CD14-positive monocyte (primary cell): ENCODE measurements at regions not wholly inside any gene's neighbourhood (a gene's known extent, or its start where the extent isn't known, plus 50 kb on each side); places are given as distances from the start of the nearest gene placed in this dataset.

Experiments used
- DNase-seq, 3 donors: peaks; one replicate each; pipeline ENCODE4 v3.0.0-alpha.2; 2011 to 2022
- H2AFZ ChIP-seq: 2 replicates; pipeline ENCODE4 v1.6.0; 2012; ENCODE audit warnings: mild to moderate bottlenecking, low read depth, low read length, inconsistent platforms; ENCODE audit not compliant: insufficient read depth, poor library complexity, severe bottlenecking
- H3K27ac ChIP-seq, 2 donors: 1 replicate in 1 of 2; 2 replicates in 1 of 2; pipeline ENCODE4 v1.5.1; 2012 to 2013; ENCODE audit warnings: low read length in 2 of 2, control low read depth in 1 of 2, inconsistent platforms in 1 of 2, low read depth in 1 of 2, mild to moderate bottlenecking in 1 of 2
- H3K27me3 ChIP-seq, 2 donors: one replicate each; pipeline versions ENCODE4 v1.6.0 to v1.6.1; 2011 to 2013; ENCODE audit warnings: low read length in 2 of 2; ENCODE audit not compliant: control insufficient read depth in 2 of 2, insufficient read depth in 2 of 2
- H3K36me3 ChIP-seq, 2 donors: replicated peaks in 1 of 2; 1 replicate in 1 of 2; 2 replicates in 1 of 2; pipeline versions ENCODE4 v1.5.1 to v1.6.1; 2012 to 2013; ENCODE audit warnings: low read length in 2 of 2, control low read depth in 1 of 2, inconsistent platforms in 1 of 2, mild to moderate bottlenecking in 1 of 2; ENCODE audit not compliant: insufficient read depth in 2 of 2, control insufficient read depth in 1 of 2
- H3K4me1 ChIP-seq, 2 donors: 1 replicate in 1 of 2; 2 replicates in 1 of 2; pipeline versions ENCODE4 v1.5.1 to v1.6.1; 2012 to 2013; ENCODE audit warnings: low read length in 2 of 2, control low read depth in 1 of 2, inconsistent platforms in 1 of 2, mild to moderate bottlenecking in 1 of 2, moderate library complexity in 1 of 2; ENCODE audit not compliant: insufficient read depth in 2 of 2, control insufficient read depth in 1 of 2
- H3K4me2 ChIP-seq: replicated peaks from 2 replicates; pipeline ENCODE3; 2012; ENCODE audit warnings: low read length, moderate library complexity, mild to moderate bottlenecking; ENCODE audit not compliant: poor library complexity, severe bottlenecking; ENCODE audit errors: extremely low read depth
- H3K4me3 ChIP-seq, 3 experiments: fragments of 200-600 bp in 1 of 3; sonication (generic) in 1 of 3; replicated peaks in 1 of 3; 1 replicate in 2 of 3; 2 replicates in 1 of 3; pipeline ENCODE4 v1.5.1; 2011 to 2013; ENCODE audit warnings: low read length in 3 of 3, mild to moderate bottlenecking in 3 of 3, control low read depth in 2 of 3, low read depth in 2 of 3, inconsistent platforms in 1 of 3, moderate library complexity in 1 of 3
- H3K79me2 ChIP-seq: 2 replicates; pipeline ENCODE4 v1.6.0; 2012; ENCODE audit warnings: mild to moderate bottlenecking, control low read depth, inconsistent platforms, low read length, moderate library complexity; ENCODE audit not compliant: insufficient read depth
- H3K9ac ChIP-seq: 2 replicates; pipeline ENCODE4 v1.6.0; 2017; ENCODE audit warnings: low read length, mild to moderate bottlenecking; ENCODE audit not compliant: insufficient read depth, poor library complexity, severe bottlenecking
- H3K9me3 ChIP-seq, 2 donors: replicated peaks in 1 of 2; 1 replicate in 1 of 2; 2 replicates in 1 of 2; pipeline versions ENCODE4 v1.5.1 to v1.6.1; 2012 to 2013; ENCODE audit warnings: low read length in 2 of 2, control low read depth in 1 of 2; ENCODE audit not compliant: control insufficient read depth in 1 of 2, insufficient read depth in 1 of 2
- H4K20me1 ChIP-seq: 2 replicates; pipeline ENCODE4 v1.6.0; 2012; ENCODE audit warnings: mild to moderate bottlenecking, low read length, control low read depth, moderate library complexity; ENCODE audit not compliant: insufficient read depth
- H3K27ac Mint-ChIP-seq, 7 donors: one replicate each; pipeline ENCODE4 v1.8.0; 2020; ENCODE audit warnings: mild to moderate bottlenecking in 7 of 7, mixed read lengths in 7 of 7, moderate library complexity in 6 of 7, inconsistent platforms in 2 of 7
- H3K27me3 Mint-ChIP-seq, 3 donors: one replicate each; pipeline ENCODE4 v1.8.0; 2021 to 2022; ENCODE audit warnings: low read depth in 3 of 3, mild to moderate bottlenecking in 3 of 3, mixed read lengths in 3 of 3, moderate library complexity in 3 of 3, inconsistent platforms in 1 of 3
- H3K36me3 Mint-ChIP-seq, 2 donors: one replicate each; pipeline ENCODE4 v1.8.0; 2020; ENCODE audit warnings: mixed read lengths in 2 of 2, inconsistent platforms in 1 of 2, mild to moderate bottlenecking in 1 of 2
- H3K4me1 Mint-ChIP-seq: one replicate; pipeline ENCODE4 v1.8.0; 2020; ENCODE audit warnings: mild to moderate bottlenecking, mixed read lengths
- H3K4me3 Mint-ChIP-seq, 2 donors: one replicate each; pipeline ENCODE4 v1.8.0; 2020; ENCODE audit warnings: mild to moderate bottlenecking in 2 of 2, mixed read lengths in 2 of 2, moderate library complexity in 1 of 2
- H3K9me3 Mint-ChIP-seq, 7 donors: one replicate each; pipeline ENCODE4 v1.8.0; 2020 to 2022; ENCODE audit warnings: mixed read lengths in 7 of 7, mild to moderate bottlenecking in 6 of 7, moderate library complexity in 6 of 7, inconsistent platforms in 2 of 7
- WGBS: methylation state at CpG from one replicate; pipeline ENCODE4 v1.1.5; 2013; ENCODE audit warnings: missing lambda C conversion rate; ENCODE audit not compliant: insufficient coverage; 5-methylcytosine and 5-hydroxymethylcytosine counted together
- intact Hi-C, 2 donors: fragments of 100-400 bp; cut with micrococcal nuclease; formaldehyde crosslinking; loops; one replicate each; pipeline versions ENCODE4 v1.15.0 to v1.15.1; 2023
- TF ChIP-seq, protein P1 (sequence below): fragments of 200-600 bp; IDR thresholded peaks from one replicate; pipeline ENCODE4 v1.8.0; 2022; ENCODE audit warnings: antibody characterized with exemption, mild to moderate bottlenecking

- Histone ChIP-seq H3K4me2 (no peak overlapping the region), H3K4me1 (no peaks in the 10 kb centered on the region), H4K20me1 (no peaks in the 10 kb centered on the region), H2AFZ (no peak overlapping the region), H3K4me3 (no peak overlapping the region), H3K9me3 (no peaks in the 10 kb centered on the region), H3K27me3 (no peaks in the 10 kb centered on the region), H3K9ac (no peak overlapping the region), H3K79me2 (no peaks in the 10 kb centered on the region), H3K36me3 (no peaks in the 10 kb centered on the region), H3K27ac (no peak overlapping the region)
- WGBS, result 100% methylated on average over 1 of the region's 3 CpGs
- peaks cover 13 to 19% (median 14%) of the 10 kb centered on the region in 3 donors for H3K27me3 Mint-ChIP-seq
- no peak overlapping the region for H3K27ac Mint-ChIP-seq
- no peak for DNase-seq
- peaks cover 0 to 2% (median 0%) of the 10 kb centered on the region in 7 donors for H3K9me3 Mint-ChIP-seq
- TF ChIP-seq, protein P1, sequence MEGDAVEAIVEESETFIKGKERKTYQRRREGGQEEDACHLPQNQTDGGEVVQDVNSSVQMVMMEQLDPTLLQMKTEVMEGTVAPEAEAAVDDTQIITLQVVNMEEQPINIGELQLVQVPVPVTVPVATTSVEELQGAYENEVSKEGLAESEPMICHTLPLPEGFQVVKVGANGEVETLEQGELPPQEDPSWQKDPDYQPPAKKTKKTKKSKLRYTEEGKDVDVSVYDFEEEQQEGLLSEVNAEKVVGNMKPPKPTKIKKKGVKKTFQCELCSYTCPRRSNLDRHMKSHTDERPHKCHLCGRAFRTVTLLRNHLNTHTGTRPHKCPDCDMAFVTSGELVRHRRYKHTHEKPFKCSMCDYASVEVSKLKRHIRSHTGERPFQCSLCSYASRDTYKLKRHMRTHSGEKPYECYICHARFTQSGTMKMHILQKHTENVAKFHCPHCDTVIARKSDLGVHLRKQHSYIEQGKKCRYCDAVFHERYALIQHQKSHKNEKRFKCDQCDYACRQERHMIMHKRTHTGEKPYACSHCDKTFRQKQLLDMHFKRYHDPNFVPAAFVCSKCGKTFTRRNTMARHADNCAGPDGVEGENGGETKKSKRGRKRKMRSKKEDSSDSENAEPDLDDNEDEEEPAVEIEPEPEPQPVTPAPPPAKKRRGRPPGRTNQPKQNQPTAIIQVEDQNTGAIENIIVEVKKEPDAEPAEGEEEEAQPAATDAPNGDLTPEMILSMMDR, result no peak
- H3K36me3 Mint-ChIP-seq, result no peaks in the 10 kb centered on the region
- no peak overlapping the region for H3K4me3 Mint-ChIP-seq
- H3K4me1 Mint-ChIP-seq, result no peaks in the 10 kb centered on the region
- intact Hi-C loops, result no loop called here
Observed at GRCh38 chr15:68489421-68489820, 57.5 kb upstream of the ITGA11 start.

DNA sequence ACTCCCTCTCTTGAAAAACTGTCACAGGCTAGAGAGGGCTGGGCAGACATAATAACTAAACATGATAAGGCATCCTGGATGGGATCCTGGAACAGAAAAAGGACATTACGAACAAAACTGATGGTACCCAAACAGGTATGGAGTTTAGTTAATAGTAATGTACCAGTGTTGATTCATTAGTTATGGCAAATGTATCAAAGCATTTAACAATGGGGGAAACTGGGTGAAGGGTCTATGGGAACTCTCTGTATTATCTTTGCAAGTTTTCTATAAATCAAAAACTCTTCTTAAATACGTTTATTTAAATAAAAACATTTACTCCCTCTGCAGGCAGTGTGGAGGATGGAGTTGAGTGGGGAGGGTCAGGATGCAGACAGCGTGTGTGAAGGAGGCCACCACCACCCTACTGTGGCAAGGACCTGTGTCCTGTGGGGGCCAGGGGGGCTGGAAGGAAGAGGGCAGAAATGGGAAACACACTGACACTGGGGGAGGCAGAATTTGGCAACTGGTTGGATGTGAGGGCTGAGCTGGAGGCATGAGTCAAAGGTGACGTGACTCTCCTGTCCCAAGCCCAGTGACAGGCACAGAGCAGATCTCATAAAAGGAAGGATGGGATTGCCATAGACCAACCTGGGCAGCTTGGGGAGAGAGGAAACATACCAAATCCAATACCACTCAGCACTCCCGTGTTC lies 59.6 kb upstream of the ITGA11 start:
- H3K9me3 ChIP-seq, result no peaks in the 10 kb centered on the region
- no peak overlapping the region for H3K4me2 ChIP-seq
- no peaks in the 10 kb centered on the region for H3K36me3 ChIP-seq
- no peak overlapping the region for H3K9ac ChIP-seq
- no peaks in the 10 kb centered on the region for H4K20me1 ChIP-seq
- TF ChIP-seq, protein P1, result no peak
- no peak overlapping the region for H3K4me3 ChIP-seq
- H3K36me3 Mint-ChIP-seq, result no peaks in the 10 kb centered on the region
- H3K27ac ChIP-seq, result no peak overlapping the region
- peaks cover 3 to 10% (median 10%) of the 10 kb centered on the region in 3 donors for H3K27me3 Mint-ChIP-seq
- intact Hi-C loops, result no loop called here
- peaks cover 0 to 2% of the 10 kb centered on the region in 2 donors for H3K27me3 ChIP-seq
- no peak for DNase-seq
- H3K4me1 ChIP-seq, result no peaks in the 10 kb centered on the region
- H2AFZ ChIP-seq, result no peak overlapping the region
- H3K9me3 Mint-ChIP-seq, result peaks cover 0 to 2% (median 0%) of the 10 kb centered on the region in 7 donors
- H3K79me2 ChIP-seq, result no peaks in the 10 kb centered on the region
- no peak overlapping the region for H3K4me3 Mint-ChIP-seq
- no peak overlapping the region for H3K27ac Mint-ChIP-seq
- no peaks in the 10 kb centered on the region for H3K4me1 Mint-ChIP-seq
- 80% methylated on average over 1 of the region's 5 CpGs for WGBS
